Mesenchymal stem cell (in vitro differentiated cells and primary cell): ENCODE measurements at regions not wholly inside any gene's neighbourhood (a gene's known extent, or its start where the extent isn't known, plus 50 kb on each side); places are given as distances from the start of the nearest gene placed in this dataset.

ENCODE experiments used
- DNase-seq: peaks from one replicate; pipeline ENCODE4 v3.0.0-alpha.2; 2013
- H2AFZ ChIP-seq: one replicate; pipeline ENCODE4 v1.6.1; 2013; ENCODE audit warnings: low read depth, mild to moderate bottlenecking, control low read depth, inconsistent platforms, low read length, moderate library complexity
- H2AK5ac ChIP-seq: 2 replicates; pipeline ENCODE4 v1.6.1; 2013; ENCODE audit warnings: low read length, moderate library complexity, mild to moderate bottlenecking, inconsistent platforms; ENCODE audit not compliant: severe bottlenecking
- H2BK120ac ChIP-seq: one replicate; pipeline ENCODE4 v1.6.1; 2013; ENCODE audit warnings: low read depth, mild to moderate bottlenecking, inconsistent platforms, low read length, moderate library complexity
- H2BK12ac ChIP-seq, 2 experiments: one replicate each; pipeline ENCODE4 v1.6.1; 2013; ENCODE audit warnings: inconsistent platforms in 2 of 2, low read length in 2 of 2, mild to moderate bottlenecking in 2 of 2, moderate library complexity in 2 of 2, control low read depth in 1 of 2
- H2BK15ac ChIP-seq: one replicate; pipeline ENCODE4 v1.6.1; 2013; ENCODE audit warnings: mild to moderate bottlenecking, low read depth, inconsistent platforms; ENCODE audit not compliant: poor library complexity, severe bottlenecking
- H2BK5ac ChIP-seq: 2 replicates; pipeline ENCODE4 v1.6.1; 2013; ENCODE audit warnings: low read depth, mild to moderate bottlenecking, low read length, control low read depth, inconsistent platforms; ENCODE audit not compliant: poor library complexity, severe bottlenecking
- H3K14ac ChIP-seq, 2 experiments: one replicate each; pipeline ENCODE4 v1.6.1; 2013; ENCODE audit warnings: inconsistent platforms in 2 of 2, low read length in 2 of 2, control low read depth in 1 of 2, mild to moderate bottlenecking in 1 of 2, moderate library complexity in 1 of 2
- H3K18ac ChIP-seq, 2 experiments: one replicate each; pipeline ENCODE4 v1.6.1; 2013; ENCODE audit warnings: inconsistent platforms in 2 of 2, low read length in 2 of 2, control low read depth in 1 of 2, low read depth in 1 of 2, mild to moderate bottlenecking in 1 of 2
- H3K23ac ChIP-seq, 2 experiments: one replicate each; pipeline ENCODE4 v1.6.1; 2013; ENCODE audit warnings: inconsistent platforms in 2 of 2, low read length in 2 of 2, mild to moderate bottlenecking in 2 of 2, moderate library complexity in 2 of 2, control low read depth in 1 of 2
- H3K27ac ChIP-seq: 2 replicates; pipeline ENCODE4 v1.5.1; 2013; ENCODE audit warnings: mild to moderate bottlenecking, moderate library complexity, low read length, control low read depth, inconsistent platforms; ENCODE audit not compliant: poor library complexity, severe bottlenecking
- H3K27me3 ChIP-seq, 2 experiments: 2 replicates each; pipeline versions ENCODE4 v1.6.1 to v1.7.0; 2013; ENCODE audit warnings: low read length in 2 of 2, mild to moderate bottlenecking in 2 of 2, moderate library complexity in 2 of 2, control low read depth in 1 of 2, inconsistent platforms in 1 of 2; ENCODE audit not compliant: control insufficient read depth in 1 of 2, insufficient read depth in 1 of 2
- H3K36me3 ChIP-seq, 2 experiments: 2 replicates each; pipeline versions ENCODE4 v1.6.1 to v1.7.0; 2013; ENCODE audit warnings: low read length in 2 of 2, control low read depth in 1 of 2, inconsistent platforms in 1 of 2, low read depth in 1 of 2, mild to moderate bottlenecking in 1 of 2; ENCODE audit not compliant: insufficient read depth in 2 of 2, control insufficient read depth in 1 of 2
- H3K4ac ChIP-seq, 2 experiments: one replicate each; pipeline ENCODE4 v1.6.1; 2013; ENCODE audit warnings: inconsistent platforms in 2 of 2, low read length in 2 of 2, mild to moderate bottlenecking in 2 of 2, moderate library complexity in 2 of 2, control low read depth in 1 of 2, low read depth in 1 of 2
- H3K4me1 ChIP-seq: 2 replicates; pipeline ENCODE4 v1.6.1; 2013; ENCODE audit warnings: low read depth, low read length, control low read depth; ENCODE audit not compliant: control insufficient read depth, insufficient read depth
- H3K4me2 ChIP-seq: 2 replicates; pipeline ENCODE4 v1.6.1; 2013; ENCODE audit warnings: low read length, mild to moderate bottlenecking, inconsistent platforms; ENCODE audit not compliant: poor library complexity, severe bottlenecking
- H3K4me3 ChIP-seq, 2 experiments: 2 replicates each; pipeline versions ENCODE4 v1.5.1 to v1.7.0; 2013; ENCODE audit warnings: low read length in 2 of 2, mild to moderate bottlenecking in 2 of 2, control low read depth in 1 of 2, low read depth in 1 of 2; ENCODE audit not compliant: insufficient read depth in 1 of 2
- H3K79me1 ChIP-seq: replicated peaks from 2 replicates; pipeline ENCODE4 v1.6.1; 2013; ENCODE audit warnings: mild to moderate bottlenecking, control low read depth, low read length, inconsistent platforms; ENCODE audit not compliant: poor library complexity, severe bottlenecking
- H3K9ac ChIP-seq: 2 replicates; pipeline ENCODE4 v1.7.0; 2013; ENCODE audit warnings: mild to moderate bottlenecking, low read length, moderate library complexity
- H3K9me3 ChIP-seq: 2 replicates; pipeline ENCODE4 v1.7.0; 2013; ENCODE audit warnings: mild to moderate bottlenecking, low read length; ENCODE audit not compliant: control insufficient read depth
- H4K8ac ChIP-seq: one replicate; pipeline ENCODE4 v1.6.1; 2013; ENCODE audit warnings: inconsistent platforms, mild to moderate bottlenecking, low read length, moderate library complexity
- H4K91ac ChIP-seq: one replicate; pipeline ENCODE4 v1.6.1; 2013; ENCODE audit warnings: mild to moderate bottlenecking, low read length, inconsistent platforms
- WGBS: methylation state at CpG from one replicate; pipeline ENCODE4 v1.1.7; 2013; ENCODE audit warnings: mixed read lengths; 5-methylcytosine and 5-hydroxymethylcytosine counted together

DNA sequence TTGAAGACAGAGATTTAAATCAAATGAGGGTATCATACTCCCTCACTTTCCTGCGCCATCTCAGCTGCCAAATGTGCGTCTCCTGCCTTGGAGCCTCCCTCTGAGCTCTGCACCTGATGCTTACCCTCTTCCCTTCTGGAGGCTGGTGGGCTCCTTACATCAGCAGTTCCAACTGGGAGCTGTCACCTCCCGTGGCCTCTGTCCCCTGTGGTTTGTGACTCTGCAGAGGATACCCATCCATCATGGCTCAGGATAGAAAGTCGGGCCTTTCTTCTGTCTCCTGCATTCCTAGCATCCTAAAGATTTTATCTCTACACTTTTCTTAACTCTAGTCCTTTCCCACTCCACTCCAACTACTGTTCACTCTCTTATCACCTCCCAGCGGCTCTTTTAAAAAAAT is 570.6 kb downstream of the BCL11B start:
- Histone ChIP-seq H2BK15ac (no peak overlapping the region), H4K8ac (no peak overlapping the region), H3K4me3 (no peak overlapping the region), H3K18ac (no peak overlapping the region), H2AFZ (no peak overlapping the region), H3K4me2 (no peak overlapping the region), H2AK5ac (no peak overlapping the region), H3K79me1 (no peaks in the 10 kb centered on the region), H3K9me3 (peaks cover 4% of the 10 kb centered on the region), H3K27ac (no peak overlapping the region), H3K4me1 (no peaks in the 10 kb centered on the region), H4K91ac (no peak overlapping the region), H2BK120ac (no peak overlapping the region), H3K23ac (no peak overlapping the region), H3K36me3 (no peaks in the 10 kb centered on the region), H3K27me3 (no peaks in the 10 kb centered on the region), H2BK12ac (no peak overlapping the region), H2BK5ac (no peak overlapping the region), H3K4ac (no peak overlapping the region), H3K9ac (no peak overlapping the region), H3K14ac (no peak overlapping the region)
- 61% methylated on average over 4 of the region's 5 CpGs for WGBS
- no peak for DNase-seq

DNA sequence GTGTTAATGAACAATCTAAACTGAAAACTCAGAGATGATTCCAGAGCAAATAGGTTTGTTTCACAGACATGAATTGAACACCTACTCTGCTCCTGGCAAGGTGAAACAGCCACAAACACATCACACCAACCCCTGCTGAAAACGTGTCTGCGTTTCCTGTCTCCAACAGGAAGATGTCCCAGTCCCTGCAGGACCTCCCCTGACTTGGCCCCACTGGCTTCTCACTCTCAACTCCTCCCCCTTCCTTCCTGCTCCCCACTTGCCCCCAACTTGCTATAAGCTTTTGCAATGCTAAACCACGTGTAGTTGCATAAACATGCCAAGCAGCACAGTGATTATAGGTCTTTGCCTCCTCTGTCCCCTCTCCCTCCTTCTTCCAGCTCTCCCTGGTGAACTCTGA is 567.6 kb downstream of the BCL11B start:
- H3K14ac ChIP-seq: no peak overlapping the region
- no peak overlapping the region for H3K4me2 ChIP-seq
- no peak overlapping the region for H4K91ac ChIP-seq
- no peak overlapping the region for H3K27ac ChIP-seq
- no peak overlapping the region for H2AK5ac ChIP-seq
- no peaks in the 10 kb centered on the region for H3K4me1 ChIP-seq
- H3K9me3 ChIP-seq: no peaks in the 10 kb centered on the region
- no peak overlapping the region for H4K8ac ChIP-seq
- H2AFZ ChIP-seq: no peak overlapping the region
- no peak overlapping the region for H3K23ac ChIP-seq
- H2BK15ac ChIP-seq: no peak overlapping the region
- H3K27me3 ChIP-seq: no peaks in the 10 kb centered on the region
- H2BK120ac ChIP-seq: no peak overlapping the region
- no peaks in the 10 kb centered on the region for H3K79me1 ChIP-seq
- no peak overlapping the region for H3K4ac ChIP-seq
- H3K36me3 ChIP-seq: no peaks in the 10 kb centered on the region
- H3K18ac ChIP-seq: no peak overlapping the region
- 19% methylated on average over 3 of the region's 3 CpGs for WGBS
- H3K9ac ChIP-seq: no peak overlapping the region
- H2BK5ac ChIP-seq: no peak overlapping the region
- no peak overlapping the region for H2BK12ac ChIP-seq
- H3K4me3 ChIP-seq: no peak overlapping the region
- DNase-seq: no peak

GRCh38 chr14:98705871-98706300 is 566.1 kb downstream of the BCL11B start:
- Histone ChIP-seq H2AFZ (no peak overlapping the region), H4K8ac (no peak overlapping the region), H3K4me3 (no peak overlapping the region), H3K4me2 (no peak overlapping the region), H2AK5ac (no peak overlapping the region), H3K27me3 (no peaks in the 10 kb centered on the region), H3K4me1 (no peaks in the 10 kb centered on the region), H3K18ac (no peak overlapping the region), H3K27ac (no peak overlapping the region), H2BK120ac (no peak overlapping the region), H3K14ac (no peak overlapping the region), H2BK5ac (no peak overlapping the region), H3K23ac (no peak overlapping the region), H3K9ac (no peak overlapping the region), H2BK12ac (no peak overlapping the region), H3K36me3 (no peaks in the 10 kb centered on the region), H2BK15ac (no peak overlapping the region), H3K4ac (no peak overlapping the region), H4K91ac (no peak overlapping the region), H3K79me1 (no peaks in the 10 kb centered on the region), H3K9me3 (no peaks in the 10 kb centered on the region)
- no peak for DNase-seq
- WGBS: 75% methylated on average over 4 of the region's 7 CpGs

- DNase-seq: no peak
- H3K4ac ChIP-seq: no peak overlapping the region
- no peak overlapping the region for H4K91ac ChIP-seq
- H2BK15ac ChIP-seq: no peak overlapping the region
- no peak overlapping the region for H2AFZ ChIP-seq
- H3K27ac ChIP-seq: no peak overlapping the region
- no peaks in the 10 kb centered on the region for H3K79me1 ChIP-seq
- 84% methylated on average over 4 of the region's 7 CpGs for WGBS
- no peak overlapping the region for H2BK120ac ChIP-seq
- no peaks in the 10 kb centered on the region for H3K4me1 ChIP-seq
- no peak overlapping the region for H4K8ac ChIP-seq
- H3K23ac ChIP-seq: no peak overlapping the region
- H3K9me3 ChIP-seq: no peaks in the 10 kb centered on the region
- H2BK5ac ChIP-seq: no peak overlapping the region
- H3K9ac ChIP-seq: no peak overlapping the region
- no peaks in the 10 kb centered on the region for H3K36me3 ChIP-seq
- no peak overlapping the region for H3K4me3 ChIP-seq
- H3K27me3 ChIP-seq: no peaks in the 10 kb centered on the region
- no peak overlapping the region for H3K14ac ChIP-seq
- H3K4me2 ChIP-seq: no peak overlapping the region
- H2AK5ac ChIP-seq: no peak overlapping the region
- no peak overlapping the region for H3K18ac ChIP-seq
- no peak overlapping the region for H2BK12ac ChIP-seq
These were observed 564.5 kb downstream of the BCL11B start for GRCh38 chr14:98707522-98707921.
